Uterus (tissue), 2 donors: ENCODE measurements at regions not wholly inside any gene's neighbourhood (a gene's known extent, or its start where the extent isn't known, plus 50 kb on each side); places are given as distances from the start of the nearest gene placed in this dataset.

Source experiments
- CTCF ChIP-seq, 4 experiments: fragments of 200-600 bp in 2 of 4; fragments of 450-650 bp in 2 of 4; sonication (generic) in 2 of 4; IDR thresholded peaks; one replicate each; pipeline ENCODE4 v1.5.1; 2016 to 2019; ENCODE audit warnings: antibody characterized with exemption in 4 of 4, mild to moderate bottlenecking in 2 of 4, moderate library complexity in 1 of 4
- POLR2A ChIP-seq, 2 donors: fragments of 450-650 bp; IDR thresholded peaks; one replicate each; pipeline ENCODE4 v1.6.1; 2016; ENCODE audit warnings: antibody characterized with exemption in 2 of 2, mild to moderate bottlenecking in 1 of 2, moderate library complexity in 1 of 2

DNA sequence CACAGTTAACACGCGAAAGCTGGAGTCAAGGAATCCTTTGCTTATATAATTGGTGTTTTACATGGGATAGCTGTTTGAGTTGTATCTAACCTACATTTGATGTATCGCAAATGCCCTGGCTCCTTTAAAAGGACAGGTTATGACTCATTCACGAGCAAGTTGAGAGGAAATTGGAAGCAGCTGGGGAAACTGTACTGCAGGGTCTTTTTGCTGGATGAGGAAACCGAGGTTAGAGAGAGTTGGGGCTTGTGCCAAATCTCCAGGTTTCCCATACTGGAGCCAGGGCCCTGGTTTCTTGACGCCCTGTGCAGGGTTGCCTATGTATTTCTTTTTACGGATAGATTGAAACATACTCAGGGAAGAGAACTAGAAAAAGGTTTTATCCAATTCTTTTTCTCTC, 60.0 kb upstream of the SPTBN1 start:
- TF ChIP-seq CTCF (IDR thresholded peaks at IDR 0.05) (no peak), POLR2A (IDR thresholded peaks at IDR 0.05) (no peak)
